ENCODE measurements at regions not wholly inside any gene's neighbourhood (a gene's known extent, or its start where the extent isn't known, plus 50 kb on each side); places are given as distances from the start of the nearest gene placed in this dataset.

DNA sequence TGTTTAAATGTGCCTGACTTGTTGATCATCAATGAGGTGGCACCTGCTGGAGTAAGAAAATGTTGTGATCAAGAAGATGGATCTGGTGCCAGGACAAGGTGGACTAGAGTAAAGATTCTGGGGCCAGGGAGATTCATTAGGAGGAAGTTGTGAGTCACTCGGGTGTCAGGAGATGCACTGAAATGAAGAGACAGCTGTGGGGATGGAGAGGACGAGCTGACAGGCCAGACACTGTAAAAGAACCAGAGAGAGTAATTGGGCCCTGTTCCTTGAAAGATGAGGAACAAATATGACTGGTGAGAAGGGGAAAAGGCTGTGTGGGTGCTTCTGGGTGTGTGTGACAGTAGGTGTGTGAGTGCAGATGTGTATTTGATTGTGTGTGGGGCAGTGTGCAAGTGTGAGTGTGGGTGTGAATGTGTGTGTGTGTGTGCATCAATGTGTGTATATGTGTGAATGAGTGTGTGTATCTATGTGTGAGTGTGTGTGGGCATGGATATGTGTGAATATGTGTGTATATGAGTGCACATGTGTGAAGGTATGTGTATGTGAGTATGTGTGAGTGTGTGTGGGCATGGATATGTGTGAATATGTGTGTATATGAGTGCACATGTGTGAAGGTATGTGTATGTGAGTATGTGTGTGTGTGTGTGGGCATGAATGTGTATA, 260.5 kb downstream of the RFC3 start:
- Mint-ChIP-seq H3K36me3 (ENCODE audit: low read depth) (no peaks in the 10 kb centered on the region), H3K4me1 (no peaks in the 10 kb centered on the region), H3K9me3 (no peaks in the 10 kb centered on the region), H3K27ac (no peak overlapping the region), H3K27me3 (no peaks in the 10 kb centered on the region), H3K4me3 (no peak overlapping the region)
- DNase-seq = no peak
- CTCF ChIA-PET = no interaction called here
- POLR2A ChIA-PET = no interaction called here

DNA sequence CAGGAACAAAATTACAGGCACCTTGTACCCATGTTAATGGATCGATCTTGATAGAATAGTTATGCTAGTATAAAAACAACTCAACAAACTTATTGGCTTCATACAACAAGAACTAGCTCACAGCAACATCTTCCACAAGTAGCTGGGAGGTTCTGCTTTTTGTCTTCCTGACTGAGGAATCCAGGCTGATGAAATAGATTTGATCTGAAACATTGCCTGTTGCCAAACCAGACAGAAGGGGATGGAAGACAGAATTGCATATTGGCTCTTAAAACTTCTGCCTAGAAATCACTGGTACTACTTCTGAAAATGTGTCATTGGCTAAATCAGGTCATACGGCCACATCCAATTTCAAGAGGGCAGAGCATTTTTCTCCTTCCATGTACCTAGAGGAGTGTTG, 267.3 kb downstream of the RFC3 start:
- ChIA-PET CTCF (no interaction called here), POLR2A (no interaction called here)
- Mint-ChIP-seq H3K27ac (no peak overlapping the region), H3K27me3 (no peaks in the 10 kb centered on the region), H3K9me3 (peaks cover 8% of the 10 kb centered on the region), H3K4me3 (no peak overlapping the region), H3K36me3 (ENCODE audit: low read depth) (no peaks in the 10 kb centered on the region), H3K4me1 (no peaks in the 10 kb centered on the region)
- no peak for DNase-seq

DNA sequence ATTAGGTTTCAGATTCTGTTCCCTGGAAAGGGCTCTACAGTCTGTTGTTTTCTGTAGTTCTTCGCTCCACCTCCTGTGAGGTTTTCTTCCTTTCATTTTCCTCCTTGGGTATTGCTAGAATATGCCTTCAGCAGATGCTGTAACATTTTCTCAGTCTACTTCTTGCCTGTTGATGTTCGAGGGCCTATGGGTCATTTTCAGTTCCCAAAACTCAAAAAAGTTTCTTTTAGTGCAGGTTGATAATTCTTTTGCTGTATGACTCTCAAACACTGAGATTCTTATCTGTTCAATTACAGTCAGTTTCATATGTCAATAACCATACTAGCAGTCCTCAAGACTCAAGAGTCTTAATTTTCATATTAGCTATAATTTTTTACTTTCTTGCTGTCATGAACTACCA, 268.3 kb downstream of the RFC3 start:
- DNase-seq = no peak
- Mint-ChIP-seq H3K4me1 (no peaks in the 10 kb centered on the region), H3K27ac (no peak overlapping the region), H3K27me3 (no peaks in the 10 kb centered on the region), H3K4me3 (no peak overlapping the region), H3K9me3 (peaks cover 8% of the 10 kb centered on the region), H3K36me3 (ENCODE audit: low read depth) (no peaks in the 10 kb centered on the region)
- ChIA-PET POLR2A (no interaction called here), CTCF (no interaction called here)

DNA sequence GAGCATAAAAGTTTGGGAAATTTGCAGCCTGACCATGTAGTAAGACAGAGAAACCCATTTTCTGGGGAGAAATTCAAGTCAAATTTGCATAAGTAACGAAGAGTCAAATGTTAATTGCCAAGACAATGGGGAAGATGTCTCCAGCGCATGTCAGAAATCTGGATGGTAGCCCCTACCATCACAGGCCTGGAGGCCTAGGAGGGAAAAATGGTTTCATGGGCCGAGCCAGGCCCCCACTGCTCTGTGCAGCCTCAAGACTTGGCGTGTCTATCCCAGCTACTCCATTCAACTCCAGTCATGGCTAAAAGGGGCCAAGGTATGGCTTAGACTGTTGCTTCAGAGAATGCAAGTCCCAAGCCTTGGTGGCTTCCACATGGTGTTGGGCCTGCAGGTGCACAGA, 269.8 kb downstream of the RFC3 start:
- DNase-seq = no peak
- Mint-ChIP-seq H3K4me1 (no peaks in the 10 kb centered on the region), H3K9me3 (peaks cover 8% of the 10 kb centered on the region), H3K36me3 (ENCODE audit: low read depth) (no peaks in the 10 kb centered on the region), H3K27ac (no peak overlapping the region), H3K27me3 (no peaks in the 10 kb centered on the region), H3K4me3 (no peak overlapping the region)
- ChIA-PET CTCF (no interaction called here), POLR2A (no interaction called here)

DNA sequence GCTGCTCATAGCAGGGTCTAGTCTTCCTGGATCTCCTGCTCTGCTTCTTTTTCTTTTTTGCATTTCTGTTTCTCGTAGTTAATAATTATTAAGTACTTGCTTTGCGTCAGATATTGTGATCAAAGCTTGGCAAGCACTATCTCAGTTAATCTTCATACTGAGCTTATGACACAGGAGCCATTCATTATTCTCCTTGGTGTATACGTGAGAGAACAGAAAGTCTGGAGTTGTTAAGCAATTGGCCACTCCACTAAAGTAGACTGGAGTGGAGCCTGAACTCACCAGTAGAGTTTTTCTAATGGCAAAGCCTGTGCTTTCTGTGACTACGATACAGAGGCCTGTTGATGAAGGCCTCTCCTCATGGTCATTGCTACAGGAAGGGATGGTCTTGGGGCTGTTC, 285.9 kb downstream of the RFC3 start:
- no peak for DNase-seq
- no peak overlapping the region for H3K4me3 Mint-ChIP-seq
- peaks cover 1% of the 10 kb centered on the region for H3K9me3 Mint-ChIP-seq
- no peaks in the 10 kb centered on the region for H3K27me3 Mint-ChIP-seq
- no peaks in the 10 kb centered on the region for H3K4me1 Mint-ChIP-seq
- ChIA-PET POLR2A (no interaction called here), CTCF (no interaction called here)
- H3K36me3 Mint-ChIP-seq (ENCODE audit: low read depth) = no peaks in the 10 kb centered on the region
- H3K27ac Mint-ChIP-seq = no peak overlapping the region

DNA sequence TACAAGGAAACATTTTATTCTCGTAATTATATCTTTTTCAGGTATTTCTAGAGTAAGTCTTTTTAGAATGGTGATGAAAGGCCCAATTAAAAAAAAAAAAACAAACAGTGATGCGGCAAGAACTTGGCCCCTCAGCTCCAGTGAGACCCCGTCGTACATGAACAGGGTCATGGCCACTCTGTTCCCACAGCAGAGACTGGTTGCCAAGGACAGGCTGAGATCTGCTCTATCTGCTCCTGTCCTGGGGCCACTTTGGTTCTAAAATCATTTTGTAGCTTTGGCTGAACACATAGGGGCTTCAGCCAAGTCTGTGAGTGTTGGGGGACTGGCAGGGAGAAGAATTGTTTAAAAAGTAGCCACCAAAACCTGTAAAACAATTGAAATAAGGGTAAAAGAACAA, 286.9 kb downstream of the RFC3 start:
- Mint-ChIP-seq H3K4me1 (no peaks in the 10 kb centered on the region), H3K36me3 (ENCODE audit: low read depth) (no peaks in the 10 kb centered on the region), H3K27me3 (no peaks in the 10 kb centered on the region), H3K9me3 (peaks cover 4% of the 10 kb centered on the region), H3K4me3 (no peak overlapping the region), H3K27ac (no peak overlapping the region)
- CTCF ChIA-PET = no interaction called here
- no peak for DNase-seq
- POLR2A ChIA-PET = no interaction called here

DNA sequence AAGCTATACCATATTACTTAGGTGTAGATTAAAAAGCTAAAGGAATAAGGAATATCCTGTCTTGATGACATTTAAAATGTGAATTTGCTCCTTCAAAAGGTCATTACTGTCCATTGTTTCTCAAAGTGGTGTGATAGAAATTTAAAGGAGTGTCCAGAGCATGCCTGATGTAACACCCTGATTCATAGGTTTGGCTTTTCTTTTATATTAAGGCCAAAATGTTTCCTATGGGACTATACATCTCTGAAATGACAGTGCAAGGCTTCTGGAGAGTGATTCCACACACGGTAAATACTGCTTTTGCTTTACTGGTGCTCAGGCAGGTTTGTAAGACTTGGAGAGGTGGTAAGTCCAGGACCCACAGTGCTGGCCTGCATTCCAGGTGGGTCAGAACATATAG, 289.9 kb downstream of the RFC3 start:
- CTCF ChIA-PET = no interaction called here
- DNase-seq = no peak
- no peaks in the 10 kb centered on the region for H3K4me1 Mint-ChIP-seq
- H3K27ac Mint-ChIP-seq = no peak overlapping the region
- H3K36me3 Mint-ChIP-seq (ENCODE audit: low read depth) = no peaks in the 10 kb centered on the region
- no peaks in the 10 kb centered on the region for H3K27me3 Mint-ChIP-seq
- H3K9me3 Mint-ChIP-seq = peaks cover 8% of the 10 kb centered on the region
- POLR2A ChIA-PET = no interaction called here
- no peak overlapping the region for H3K4me3 Mint-ChIP-seq

DNA sequence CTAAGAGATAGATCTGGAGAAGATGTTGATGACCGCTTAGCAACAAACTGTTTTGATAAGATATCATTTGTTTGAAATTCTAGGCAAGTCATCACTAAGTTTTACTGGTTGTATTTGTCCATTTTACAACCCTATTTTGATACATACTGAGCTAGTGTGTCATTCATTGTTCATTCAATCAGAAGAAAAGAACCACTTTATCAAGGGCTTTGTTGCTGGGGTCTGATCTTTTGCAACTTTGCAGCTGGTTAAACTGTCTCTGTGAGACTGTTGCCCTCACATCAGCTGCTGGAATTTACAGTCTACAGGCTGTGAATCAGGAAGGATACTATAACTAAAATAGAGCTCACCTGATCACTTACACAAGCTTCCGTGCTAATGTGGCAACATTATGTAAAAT, 290.5 kb downstream of the RFC3 start:
- CTCF ChIA-PET = no interaction called here
- no peak for DNase-seq
- POLR2A ChIA-PET = no interaction called here
- H3K36me3 Mint-ChIP-seq (ENCODE audit: low read depth) = no peaks in the 10 kb centered on the region
- no peaks in the 10 kb centered on the region for H3K4me1 Mint-ChIP-seq
- H3K9me3 Mint-ChIP-seq = peaks cover 8% of the 10 kb centered on the region
- no peak overlapping the region for H3K27ac Mint-ChIP-seq
- no peaks in the 10 kb centered on the region for H3K27me3 Mint-ChIP-seq
- no peak overlapping the region for H3K4me3 Mint-ChIP-seq

DNA sequence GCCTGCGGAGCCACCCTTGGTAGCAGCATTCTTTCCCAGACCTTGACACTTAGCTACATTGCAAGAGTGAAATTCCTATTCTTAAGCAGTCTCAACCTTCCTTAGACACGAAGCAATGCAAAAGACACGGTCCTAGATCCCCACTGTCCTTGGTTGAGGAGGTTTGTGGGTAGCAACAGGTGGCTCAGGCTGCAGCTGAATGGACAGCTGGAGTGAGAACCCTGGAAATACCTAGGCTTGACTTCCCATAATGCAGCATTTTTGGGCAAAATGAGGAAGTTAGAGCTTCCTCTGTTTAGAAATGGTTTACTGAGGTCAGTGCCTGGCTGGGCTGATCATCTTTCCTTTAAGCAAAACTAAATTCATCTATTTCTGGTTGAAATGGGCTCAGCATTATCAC, 296.6 kb downstream of the RFC3 start:
- DNase-seq = no peak
- Mint-ChIP-seq H3K27ac (no peak overlapping the region), H3K4me1 (no peaks in the 10 kb centered on the region), H3K27me3 (no peaks in the 10 kb centered on the region), H3K36me3 (ENCODE audit: low read depth) (no peaks in the 10 kb centered on the region), H3K4me3 (no peak overlapping the region), H3K9me3 (peaks cover 5% of the 10 kb centered on the region)
- CTCF ChIA-PET = no interaction called here
- POLR2A ChIA-PET = no interaction called here

DNA sequence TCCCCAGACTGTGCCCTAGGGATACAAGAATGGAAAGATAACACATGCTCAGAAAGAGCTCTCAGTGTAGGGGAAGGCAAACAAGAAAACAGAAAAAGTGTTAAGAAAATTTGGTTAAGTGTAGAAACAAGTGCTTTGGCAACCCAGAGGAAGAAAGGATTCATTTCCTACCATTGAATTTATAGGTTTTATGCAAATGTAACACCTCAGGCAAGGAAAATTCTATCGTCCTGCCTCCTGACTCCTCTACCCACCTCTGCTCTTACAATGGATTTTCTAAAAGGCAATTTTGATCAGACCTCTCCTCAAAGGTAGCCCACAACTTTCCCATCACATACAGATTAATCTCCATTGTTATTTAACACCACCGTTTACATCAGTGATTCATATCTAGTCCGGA, 298.7 kb downstream of the RFC3 start:
- peaks cover 1% of the 10 kb centered on the region for H3K9me3 Mint-ChIP-seq
- ChIA-PET POLR2A (no interaction called here), CTCF (no interaction called here)
- no peak overlapping the region for H3K4me3 Mint-ChIP-seq
- no peak overlapping the region for H3K27ac Mint-ChIP-seq
- no peaks in the 10 kb centered on the region for H3K4me1 Mint-ChIP-seq
- no peaks in the 10 kb centered on the region for H3K36me3 Mint-ChIP-seq (ENCODE audit: low read depth)
- no peaks in the 10 kb centered on the region for H3K27me3 Mint-ChIP-seq
- no peak for DNase-seq

DNA sequence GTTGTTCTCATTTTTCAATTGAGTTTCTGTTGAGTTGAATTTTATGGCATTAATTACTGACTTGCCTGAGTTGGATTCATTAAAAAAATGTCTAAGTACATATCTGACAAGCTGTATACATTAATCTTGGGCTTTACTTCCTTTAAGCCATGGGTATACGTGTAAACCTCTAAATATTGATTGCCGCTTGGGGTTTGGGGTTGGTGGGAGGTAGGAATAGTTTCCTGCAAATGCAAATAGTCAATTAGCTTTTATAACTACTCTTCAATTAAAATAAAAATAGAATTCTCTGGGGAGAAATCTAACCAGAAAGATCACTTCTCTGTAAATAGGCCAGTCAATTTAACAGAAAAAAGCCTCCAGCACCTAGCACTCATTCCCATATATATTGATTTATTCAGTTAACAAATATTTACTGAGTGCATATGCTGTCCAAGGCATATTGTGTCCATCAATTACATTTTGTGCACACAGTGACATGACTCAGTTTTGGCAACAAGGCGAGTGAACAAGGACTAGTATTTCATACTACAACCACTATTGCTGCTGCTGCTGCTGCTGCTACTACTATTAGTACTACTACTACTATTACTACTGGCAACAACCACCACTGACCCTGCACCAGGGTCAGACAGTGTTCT, 306.8 kb downstream of the RFC3 start:
- no peak overlapping the region for H3K27ac Mint-ChIP-seq
- no peaks in the 10 kb centered on the region for H3K27me3 Mint-ChIP-seq
- ChIA-PET POLR2A (no interaction called here), CTCF (no interaction called here)
- DNase-seq = no peak
- H3K36me3 Mint-ChIP-seq (ENCODE audit: low read depth) = no peaks in the 10 kb centered on the region
- no peak overlapping the region for H3K4me3 Mint-ChIP-seq
- no peaks in the 10 kb centered on the region for H3K4me1 Mint-ChIP-seq
- H3K9me3 Mint-ChIP-seq = no peaks in the 10 kb centered on the region

DNA sequence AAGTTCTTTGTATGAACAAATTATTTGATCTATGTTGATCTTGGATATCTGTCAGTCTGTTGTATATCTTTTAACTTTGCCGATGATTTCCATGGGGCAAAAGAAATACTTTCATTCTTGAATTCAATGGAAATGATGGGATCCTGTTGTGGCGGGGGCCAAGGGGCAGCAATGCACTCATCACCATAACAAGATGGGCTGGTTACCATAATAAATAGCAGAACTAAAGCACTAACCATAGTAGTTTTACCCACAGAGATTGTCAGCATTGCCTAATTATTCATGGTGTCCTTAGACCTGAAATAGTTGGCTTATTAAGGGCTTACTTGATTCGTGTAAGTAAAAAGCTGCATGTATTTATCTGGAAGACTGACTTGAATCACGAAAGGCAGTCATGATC, 309.6 kb downstream of the RFC3 start:
- no peak overlapping the region for H3K27ac Mint-ChIP-seq

DNA sequence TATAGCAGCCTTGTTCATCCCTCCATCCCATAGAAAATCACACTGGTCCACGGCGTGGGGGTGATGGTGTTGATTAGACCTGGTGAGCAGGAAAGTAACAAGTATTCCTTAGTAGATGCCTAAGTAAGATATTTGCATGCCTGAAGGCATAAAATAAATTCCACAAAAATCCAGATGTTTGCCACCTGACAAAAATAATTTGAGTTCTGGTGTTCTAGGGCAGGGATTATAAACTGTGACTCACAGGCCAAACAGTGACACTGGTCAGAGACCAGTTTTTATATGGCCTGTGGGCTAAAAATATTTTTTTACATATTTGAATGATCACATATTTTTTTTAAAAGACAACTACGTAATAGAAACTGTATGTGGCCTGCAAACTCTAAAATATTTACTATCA, 310.7 kb downstream of the RFC3 start:
- H3K9me3 Mint-ChIP-seq = no peaks in the 10 kb centered on the region
- no peaks in the 10 kb centered on the region for H3K36me3 Mint-ChIP-seq (ENCODE audit: low read depth)
- H3K27ac Mint-ChIP-seq = no peak overlapping the region
- H3K4me1 Mint-ChIP-seq = no peaks in the 10 kb centered on the region
- DNase-seq = no peak
- ChIA-PET CTCF (no interaction called here), POLR2A (no interaction called here)
- H3K27me3 Mint-ChIP-seq = peaks cover 2% of the 10 kb centered on the region
- H3K4me3 Mint-ChIP-seq = no peak overlapping the region

More for the DNA sequence above, 309.6 kb downstream of the RFC3 start:
- no peaks in the 10 kb centered on the region for H3K4me1 Mint-ChIP-seq
- ChIA-PET CTCF (no interaction called here), POLR2A (no interaction called here)
- no peak for DNase-seq
- no peaks in the 10 kb centered on the region for H3K9me3 Mint-ChIP-seq
- H3K36me3 Mint-ChIP-seq (ENCODE audit: low read depth) = no peaks in the 10 kb centered on the region
- H3K27me3 Mint-ChIP-seq = no peaks in the 10 kb centered on the region
- H3K4me3 Mint-ChIP-seq = no peak overlapping the region

DNA sequence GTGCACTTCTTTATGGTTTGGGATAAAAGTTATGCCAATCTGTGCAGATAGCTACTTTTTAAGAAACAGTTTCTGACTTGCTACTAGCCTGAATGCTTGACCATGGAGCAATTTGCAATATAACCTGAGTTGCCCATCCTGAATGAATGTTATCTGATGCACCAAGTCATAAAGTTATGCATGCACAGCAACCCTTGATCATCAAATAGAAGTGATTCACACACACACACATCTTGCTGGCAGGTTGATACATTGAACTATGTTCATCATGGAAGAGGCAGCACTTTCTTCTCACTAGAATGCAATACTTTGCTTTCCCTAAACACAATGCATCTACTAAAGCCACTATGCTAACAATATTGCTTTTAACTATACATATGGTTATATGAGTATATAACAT, 311.5 kb downstream of the RFC3 start:
- no peak overlapping the region for H3K27ac Mint-ChIP-seq
- no peak overlapping the region for H3K4me3 Mint-ChIP-seq
- peaks cover 2% of the 10 kb centered on the region for H3K27me3 Mint-ChIP-seq
- H3K36me3 Mint-ChIP-seq (ENCODE audit: low read depth) = no peaks in the 10 kb centered on the region
- DNase-seq = no peak
- POLR2A ChIA-PET = no interaction called here
- CTCF ChIA-PET = no interaction called here
- no peaks in the 10 kb centered on the region for H3K4me1 Mint-ChIP-seq
- H3K9me3 Mint-ChIP-seq = no peaks in the 10 kb centered on the region
